K562 (cell line): ENCODE measurements at regions not wholly inside any gene's neighbourhood (a gene's known extent, or its start where the extent isn't known, plus 50 kb on each side); places are given as distances from the start of the nearest gene placed in this dataset.

Experiments
- CBX8 ChIP-seq: fragments of 200-600 bp; sonication (generic); IDR thresholded peaks from 2 replicates; pipeline ENCODE4 v1.6.1; 2012; ENCODE audit warnings: borderline replicate concordance, mixed run types, low read depth, mild to moderate bottlenecking, moderate library complexity, mixed read lengths, low read length, control low read depth, inconsistent platforms; ENCODE audit not compliant: poor library complexity, severe bottlenecking; ENCODE audit errors: extremely low read depth
- EP400 ChIP-seq: fragments of 450-650 bp; IDR thresholded peaks from 2 replicates; pipeline ENCODE4 v1.6.1; 2017; ENCODE audit warnings: antibody characterized with exemption, mild to moderate bottlenecking, moderate library complexity
- FOXA1 ChIP-seq: fragments of 450-650 bp; IDR thresholded peaks from 2 replicates; pipeline ENCODE4 v1.6.1; 2016; ENCODE audit warnings: mild to moderate bottlenecking, borderline replicate concordance
- MEIS2 ChIP-seq: fragments of 450-650 bp; IDR thresholded peaks from 2 replicates; pipeline ENCODE4 v1.6.1; 2014; ENCODE audit warnings: mild to moderate bottlenecking; ENCODE audit not compliant: partially characterized antibody
- PHB2 ChIP-seq: fragments of 450-650 bp; IDR thresholded peaks from 2 replicates; pipeline ENCODE4 v1.6.1; 2017; ENCODE audit warnings: low read depth
- TRIM24 ChIP-seq, 2 experiments: fragments of 450-650 bp; IDR thresholded peaks; 2 replicates each; pipeline ENCODE4 v1.6.1; 2016
- TF ChIP-seq, protein P1 (sequence below), 2 experiments: fragments of 450-650 bp; formaldehyde crosslinking in 1 of 2; IDR thresholded peaks; 2 replicates each; pipeline versions ENCODE4 v1.4.0 to v1.6.1; 2014 to 2020; ENCODE audit warnings: mild to moderate bottlenecking in 2 of 2, borderline replicate concordance in 1 of 2, low read depth in 1 of 2
- TF ChIP-seq, protein P2 (sequence below), 2 experiments: fragments of 450-650 bp in 1 of 2; sonication (generic) in 1 of 2; formaldehyde crosslinking in 1 of 2; IDR thresholded peaks in 1 of 2; conservative IDR thresholded peaks in 1 of 2; 2 replicates each; pipeline versions ENCODE4 v1.6.1 to v1.8.1; 2016 to 2023; ENCODE audit warnings: mild to moderate bottlenecking in 2 of 2, moderate library complexity in 2 of 2, inconsistent platforms in 1 of 2, missing genetic modification reagents in 1 of 2
- TF ChIP-seq, protein P3 (sequence below), 2 experiments: fragments of 450-650 bp; IDR thresholded peaks; 2 replicates each; pipeline ENCODE4 v1.6.1; 2016
- TF ChIP-seq, protein P4 (sequence below): fragments of 200-800 bp; sonication (Bioruptor generic); IDR thresholded peaks from 2 replicates; pipeline ENCODE4 v1.6.1; 2016; ENCODE audit warnings: missing genetic modification characterization, missing compliant biosample characterization

DNA sequence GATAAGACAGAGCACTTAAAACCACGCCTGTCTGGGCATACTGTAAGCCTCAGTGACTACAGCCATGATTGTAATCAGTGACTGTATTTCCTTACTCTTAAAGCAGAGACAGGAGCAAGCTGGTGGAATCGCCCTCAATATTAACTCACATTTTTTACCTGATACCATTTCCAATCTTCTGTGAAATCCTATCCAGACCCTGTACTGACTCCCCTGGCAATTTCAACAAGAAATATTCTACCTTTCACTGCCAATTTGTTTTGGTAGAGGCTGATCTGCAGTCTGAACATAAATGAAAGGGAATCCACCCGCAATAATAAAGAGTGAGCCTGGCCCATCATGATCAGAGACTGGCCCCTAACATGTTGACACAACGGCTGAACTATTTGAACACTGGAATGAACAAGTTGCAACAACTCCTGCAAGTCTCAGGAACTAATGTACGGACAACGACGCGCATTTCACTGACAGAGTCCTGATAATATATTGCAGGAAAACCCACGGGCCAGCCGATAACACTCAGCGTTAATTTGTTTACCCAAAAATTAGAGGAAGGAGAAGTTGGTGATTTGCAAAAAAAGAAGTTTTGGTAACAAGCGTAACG is 195.5 kb upstream of the BTG1 start (continued):
- TF ChIP-seq, protein P1, sequence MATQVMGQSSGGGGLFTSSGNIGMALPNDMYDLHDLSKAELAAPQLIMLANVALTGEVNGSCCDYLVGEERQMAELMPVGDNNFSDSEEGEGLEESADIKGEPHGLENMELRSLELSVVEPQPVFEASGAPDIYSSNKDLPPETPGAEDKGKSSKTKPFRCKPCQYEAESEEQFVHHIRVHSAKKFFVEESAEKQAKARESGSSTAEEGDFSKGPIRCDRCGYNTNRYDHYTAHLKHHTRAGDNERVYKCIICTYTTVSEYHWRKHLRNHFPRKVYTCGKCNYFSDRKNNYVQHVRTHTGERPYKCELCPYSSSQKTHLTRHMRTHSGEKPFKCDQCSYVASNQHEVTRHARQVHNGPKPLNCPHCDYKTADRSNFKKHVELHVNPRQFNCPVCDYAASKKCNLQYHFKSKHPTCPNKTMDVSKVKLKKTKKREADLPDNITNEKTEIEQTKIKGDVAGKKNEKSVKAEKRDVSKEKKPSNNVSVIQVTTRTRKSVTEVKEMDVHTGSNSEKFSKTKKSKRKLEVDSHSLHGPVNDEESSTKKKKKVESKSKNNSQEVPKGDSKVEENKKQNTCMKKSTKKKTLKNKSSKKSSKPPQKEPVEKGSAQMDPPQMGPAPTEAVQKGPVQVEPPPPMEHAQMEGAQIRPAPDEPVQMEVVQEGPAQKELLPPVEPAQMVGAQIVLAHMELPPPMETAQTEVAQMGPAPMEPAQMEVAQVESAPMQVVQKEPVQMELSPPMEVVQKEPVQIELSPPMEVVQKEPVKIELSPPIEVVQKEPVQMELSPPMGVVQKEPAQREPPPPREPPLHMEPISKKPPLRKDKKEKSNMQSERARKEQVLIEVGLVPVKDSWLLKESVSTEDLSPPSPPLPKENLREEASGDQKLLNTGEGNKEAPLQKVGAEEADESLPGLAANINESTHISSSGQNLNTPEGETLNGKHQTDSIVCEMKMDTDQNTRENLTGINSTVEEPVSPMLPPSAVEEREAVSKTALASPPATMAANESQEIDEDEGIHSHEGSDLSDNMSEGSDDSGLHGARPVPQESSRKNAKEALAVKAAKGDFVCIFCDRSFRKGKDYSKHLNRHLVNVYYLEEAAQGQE (IDR thresholded peaks at IDR 0.05; ENCODE audit: borderline replicate concordance), result peak; percentile 58; the same call in 1 of the 2 replicates
- TF ChIP-seq, protein P1 (CRISPR knock-in tag; IDR thresholded peaks at IDR 0.05; ENCODE audit: low read depth), result no peak
- TF ChIP-seq MEIS2 (peak; percentile 94), FOXA1 (no peak), PHB2 (no peak), EP400 (no peak), TRIM24 (IDR thresholded peaks at IDR 0.05) (0 out of 4 replicates have a peak, but pooled peaks have one; percentile 8 to 36), CBX8 (no peak)
- TF ChIP-seq, protein P2, sequence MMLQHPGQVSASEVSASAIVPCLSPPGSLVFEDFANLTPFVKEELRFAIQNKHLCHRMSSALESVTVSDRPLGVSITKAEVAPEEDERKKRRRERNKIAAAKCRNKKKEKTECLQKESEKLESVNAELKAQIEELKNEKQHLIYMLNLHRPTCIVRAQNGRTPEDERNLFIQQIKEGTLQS (IDR thresholded peaks at IDR 0.05), result no peak
- TF ChIP-seq, protein P2 (CRISPR knock-in tag; conservative IDR thresholded peaks at IDR 0.05), result no peak
- TF ChIP-seq, protein P3, sequence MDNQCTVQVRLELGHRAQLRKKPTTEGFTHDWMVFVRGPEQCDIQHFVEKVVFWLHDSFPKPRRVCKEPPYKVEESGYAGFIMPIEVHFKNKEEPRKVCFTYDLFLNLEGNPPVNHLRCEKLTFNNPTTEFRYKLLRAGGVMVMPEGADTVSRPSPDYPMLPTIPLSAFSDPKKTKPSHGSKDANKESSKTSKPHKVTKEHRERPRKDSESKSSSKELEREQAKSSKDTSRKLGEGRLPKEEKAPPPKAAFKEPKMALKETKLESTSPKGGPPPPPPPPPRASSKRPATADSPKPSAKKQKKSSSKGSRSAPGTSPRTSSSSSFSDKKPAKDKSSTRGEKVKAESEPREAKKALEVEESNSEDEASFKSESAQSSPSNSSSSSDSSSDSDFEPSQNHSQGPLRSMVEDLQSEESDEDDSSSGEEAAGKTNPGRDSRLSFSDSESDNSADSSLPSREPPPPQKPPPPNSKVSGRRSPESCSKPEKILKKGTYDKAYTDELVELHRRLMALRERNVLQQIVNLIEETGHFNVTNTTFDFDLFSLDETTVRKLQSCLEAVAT (IDR thresholded peaks at IDR 0.05), result no peak
- TF ChIP-seq, protein P4, sequence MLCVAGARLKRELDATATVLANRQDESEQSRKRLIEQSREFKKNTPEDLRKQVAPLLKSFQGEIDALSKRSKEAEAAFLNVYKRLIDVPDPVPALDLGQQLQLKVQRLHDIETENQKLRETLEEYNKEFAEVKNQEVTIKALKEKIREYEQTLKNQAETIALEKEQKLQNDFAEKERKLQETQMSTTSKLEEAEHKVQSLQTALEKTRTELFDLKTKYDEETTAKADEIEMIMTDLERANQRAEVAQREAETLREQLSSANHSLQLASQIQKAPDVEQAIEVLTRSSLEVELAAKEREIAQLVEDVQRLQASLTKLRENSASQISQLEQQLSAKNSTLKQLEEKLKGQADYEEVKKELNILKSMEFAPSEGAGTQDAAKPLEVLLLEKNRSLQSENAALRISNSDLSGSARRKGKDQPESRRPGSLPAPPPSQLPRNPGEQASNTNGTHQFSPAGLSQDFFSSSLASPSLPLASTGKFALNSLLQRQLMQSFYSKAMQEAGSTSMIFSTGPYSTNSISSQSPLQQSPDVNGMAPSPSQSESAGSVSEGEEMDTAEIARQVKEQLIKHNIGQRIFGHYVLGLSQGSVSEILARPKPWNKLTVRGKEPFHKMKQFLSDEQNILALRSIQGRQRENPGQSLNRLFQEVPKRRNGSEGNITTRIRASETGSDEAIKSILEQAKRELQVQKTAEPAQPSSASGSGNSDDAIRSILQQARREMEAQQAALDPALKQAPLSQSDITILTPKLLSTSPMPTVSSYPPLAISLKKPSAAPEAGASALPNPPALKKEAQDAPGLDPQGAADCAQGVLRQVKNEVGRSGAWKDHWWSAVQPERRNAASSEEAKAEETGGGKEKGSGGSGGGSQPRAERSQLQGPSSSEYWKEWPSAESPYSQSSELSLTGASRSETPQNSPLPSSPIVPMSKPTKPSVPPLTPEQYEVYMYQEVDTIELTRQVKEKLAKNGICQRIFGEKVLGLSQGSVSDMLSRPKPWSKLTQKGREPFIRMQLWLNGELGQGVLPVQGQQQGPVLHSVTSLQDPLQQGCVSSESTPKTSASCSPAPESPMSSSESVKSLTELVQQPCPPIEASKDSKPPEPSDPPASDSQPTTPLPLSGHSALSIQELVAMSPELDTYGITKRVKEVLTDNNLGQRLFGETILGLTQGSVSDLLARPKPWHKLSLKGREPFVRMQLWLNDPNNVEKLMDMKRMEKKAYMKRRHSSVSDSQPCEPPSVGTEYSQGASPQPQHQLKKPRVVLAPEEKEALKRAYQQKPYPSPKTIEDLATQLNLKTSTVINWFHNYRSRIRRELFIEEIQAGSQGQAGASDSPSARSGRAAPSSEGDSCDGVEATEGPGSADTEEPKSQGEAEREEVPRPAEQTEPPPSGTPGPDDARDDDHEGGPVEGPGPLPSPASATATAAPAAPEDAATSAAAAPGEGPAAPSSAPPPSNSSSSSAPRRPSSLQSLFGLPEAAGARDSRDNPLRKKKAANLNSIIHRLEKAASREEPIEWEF (CRISPR knock-in tag), result no peak
